ENCODE measurements at regions not wholly inside any gene's neighbourhood (a gene's known extent, or its start where the extent isn't known, plus 50 kb on each side); places are given as distances from the start of the nearest gene placed in this dataset.

GRCh38 chr4:41432881-41433280 lies 105.1 kb upstream of the LIMCH1 start:
- no peak overlapping the region for H3K4ac ChIP-seq (ENCODE audit: low read depth, low read length)
- H3K4me1 ChIP-seq (ENCODE audit: insufficient read depth, low read length), result peaks cover 18% of the 10 kb centered on the region
- no peak overlapping the region for H3K9ac ChIP-seq (ENCODE audit: extremely low read depth, insufficient read length, low read length)
- no peak overlapping the region for H3T11ph ChIP-seq (ENCODE audit: low read length)
- no peak overlapping the region for H3K23ac ChIP-seq (ENCODE audit: insufficient read length, low read depth, low read length)
- peak overlapping the region; percentile 72 for H3K27ac ChIP-seq (ENCODE audit: insufficient read length, low read depth, low read length)
- H2BK5ac ChIP-seq (ENCODE audit: insufficient read length, low read length), result no peak overlapping the region
- no peak overlapping the region for H2AK5ac ChIP-seq (ENCODE audit: insufficient read length, low read length)
- Mint-ChIP-seq H3K4me1 (peaks cover 65 to 68% of the 10 kb centered on the region in 2 experiments), H3K27me3 (ENCODE audit: low read depth) (peaks cover 5% of the 10 kb centered on the region), H3K36me3 (ENCODE audit: insufficient read depth in 1 of 3, low read depth in 3 of 3) (peaks cover 2 to 18% (median 5%) of the 10 kb centered on the region in 3 experiments; a peak in 5 of 7 replicates), H3K4me3 (peak overlapping the region; percentile 5 to 6; a peak in 2 of 5 replicates), H3K9me3 (peaks cover 7 to 18% of the 10 kb centered on the region in 2 experiments; a peak in 4 of 5 replicates), H3K27ac (peak overlapping the region; percentile 59 to 98 (median 96))
- TF ChIP-seq CTCF (conservative IDR thresholded peaks at IDR 0.05), result no peak
- H4K20me1 ChIP-seq (ENCODE audit: control insufficient read depth, insufficient read depth, insufficient read length), result no peaks in the 10 kb centered on the region
- peak; percentile 55 for DNase-seq
- H3K79me2 ChIP-seq (ENCODE audit: insufficient read depth, low read length), result no peaks in the 10 kb centered on the region
- H3K9me3 ChIP-seq (ENCODE audit: control insufficient read depth, low read depth, low read length), result no peaks in the 10 kb centered on the region
- no peak overlapping the region for H3K18ac ChIP-seq (ENCODE audit: insufficient read length, low read depth, low read length)
- no peak overlapping the region for H2AFZ ChIP-seq (ENCODE audit: low read length)
- H4K91ac ChIP-seq (ENCODE audit: insufficient read length, low read depth, low read length), result no peak overlapping the region
- H2BK120ac ChIP-seq (ENCODE audit: low read depth, low read length, poor library complexity, severe bottlenecking), result no peak overlapping the region
- H4K8ac ChIP-seq (replicated peaks; ENCODE audit: insufficient read length, low read depth, low read length), result no peak overlapping the region
- no CpG with 5 or more reads among the region's 5 CpGs for WGBS (ENCODE audit: extremely low coverage, insufficient read length, low lambda C conversion rate)
- H2BK15ac ChIP-seq (ENCODE audit: low read depth, low read length), result no peak overlapping the region
- H4K5ac ChIP-seq (ENCODE audit: insufficient read length, low read depth, low read length), result no peak overlapping the region
- no peak overlapping the region for H3K14ac ChIP-seq (ENCODE audit: insufficient read depth, low read length)
- H2BK20ac ChIP-seq (ENCODE audit: low read depth, low read length, poor library complexity, severe bottlenecking), result no peak overlapping the region
- H2BK12ac ChIP-seq (ENCODE audit: insufficient read length, low read depth, low read length), result no peak overlapping the region
- H3K27me3 ChIP-seq (ENCODE audit: insufficient read depth, low read length), result no peaks in the 10 kb centered on the region
- H3K56ac ChIP-seq (ENCODE audit: insufficient read length, low read depth, low read length), result no peak overlapping the region
- no peaks in the 10 kb centered on the region for H3K23me2 ChIP-seq (ENCODE audit: insufficient read length, low read depth, low read length, poor library complexity, severe bottlenecking)
- H3K79me1 ChIP-seq (ENCODE audit: insufficient read depth, low read depth, low read length, poor library complexity, severe bottlenecking), result no peaks in the 10 kb centered on the region
- peak overlapping the region; percentile 48 for H3K4me2 ChIP-seq (ENCODE audit: insufficient read depth, insufficient read length, low read length)
